Ovary (tissue), 1 donor: ENCODE measurements at regions not wholly inside any gene's neighbourhood (a gene's known extent, or its start where the extent isn't known, plus 50 kb on each side); places are given as distances from the start of the nearest gene placed in this dataset.

Experiments
- EP300 ChIP-seq: sonication (generic); formaldehyde crosslinking; IDR thresholded peaks from one replicate; pipeline ENCODE4 v1.6.1; 2017; ENCODE audit warnings: antibody characterized with exemption
- POLR2A ChIP-seq: fragments of 450-650 bp; IDR thresholded peaks from one replicate; pipeline ENCODE4 v1.6.1; 2017; ENCODE audit warnings: antibody characterized with exemption, mild to moderate bottlenecking, moderate library complexity

- no peak for TF ChIP-seq POLR2A
- no peak for TF ChIP-seq EP300
These were observed 145.7 kb upstream of the RORA start for GRCh38 chr15:61374848-61375247.
